SH-SY5Y (cell line): ENCODE measurements at regions not wholly inside any gene's neighbourhood (a gene's known extent, or its start where the extent isn't known, plus 50 kb on each side); places are given as distances from the start of the nearest gene placed in this dataset.

ENCODE experiments used
- GATA2 ChIP-seq: IDR thresholded peaks from 2 replicates; pipeline ENCODE4 v1.6.1; 2011; ENCODE audit warnings: mild to moderate bottlenecking, low read depth, low read length
- GATA3 ChIP-seq: IDR thresholded peaks from 2 replicates; pipeline ENCODE4 v1.6.1; 2011; ENCODE audit warnings: low read depth, mild to moderate bottlenecking, low read length, moderate library complexity

- TF ChIP-seq GATA2 (no peak), GATA3 (no peak)
Observed at GRCh38 chr4:116531870-116532269, 553.5 kb downstream of the TRAM1L1 start.
